SU-DHL-6 (cell line): ENCODE measurements at regions not wholly inside any gene's neighbourhood (a gene's known extent, or its start where the extent isn't known, plus 50 kb on each side); places are given as distances from the start of the nearest gene placed in this dataset.

Experiments used
- EZH2phosphoT487 ChIP-seq: fragments of 200-600 bp; sonication (generic), shearing (Covaris generic); conservative IDR thresholded peaks from 2 replicates; pipeline ENCODE4 v1.6.1; 2018; ENCODE audit warnings: mild to moderate bottlenecking, antibody characterized with exemption, low read length, moderate library complexity, mixed read lengths
- TF ChIP-seq, protein P1 (sequence below): fragments of 200-600 bp; sonication (generic); IDR thresholded peaks from one replicate; pipeline ENCODE4 v1.5.1; 2017; ENCODE audit warnings: antibody characterized with exemption, mild to moderate bottlenecking, low read length, moderate library complexity; ENCODE audit not compliant: insufficient read depth, poor library complexity, severe bottlenecking

DNA sequence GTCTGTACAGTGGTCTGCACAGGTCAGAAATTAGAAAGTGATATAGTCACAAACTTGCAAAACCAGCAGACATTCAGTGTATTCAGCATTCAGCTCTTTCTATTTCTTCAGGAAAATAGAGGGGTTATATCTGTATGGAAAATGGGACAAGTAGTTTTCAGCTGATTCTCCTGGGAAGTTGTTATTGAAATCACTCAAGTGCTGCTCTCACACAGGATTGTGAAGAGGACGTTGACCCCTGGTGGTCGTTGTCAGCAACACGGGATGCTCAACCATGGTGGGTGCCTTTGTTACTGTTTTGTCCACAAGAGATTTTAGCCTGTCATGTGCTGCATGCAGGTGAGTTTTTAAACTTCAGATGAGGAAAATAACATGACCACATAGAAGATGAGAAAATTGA is 981.8 kb downstream of the TMEM121 start:
- TF ChIP-seq, protein P1, sequence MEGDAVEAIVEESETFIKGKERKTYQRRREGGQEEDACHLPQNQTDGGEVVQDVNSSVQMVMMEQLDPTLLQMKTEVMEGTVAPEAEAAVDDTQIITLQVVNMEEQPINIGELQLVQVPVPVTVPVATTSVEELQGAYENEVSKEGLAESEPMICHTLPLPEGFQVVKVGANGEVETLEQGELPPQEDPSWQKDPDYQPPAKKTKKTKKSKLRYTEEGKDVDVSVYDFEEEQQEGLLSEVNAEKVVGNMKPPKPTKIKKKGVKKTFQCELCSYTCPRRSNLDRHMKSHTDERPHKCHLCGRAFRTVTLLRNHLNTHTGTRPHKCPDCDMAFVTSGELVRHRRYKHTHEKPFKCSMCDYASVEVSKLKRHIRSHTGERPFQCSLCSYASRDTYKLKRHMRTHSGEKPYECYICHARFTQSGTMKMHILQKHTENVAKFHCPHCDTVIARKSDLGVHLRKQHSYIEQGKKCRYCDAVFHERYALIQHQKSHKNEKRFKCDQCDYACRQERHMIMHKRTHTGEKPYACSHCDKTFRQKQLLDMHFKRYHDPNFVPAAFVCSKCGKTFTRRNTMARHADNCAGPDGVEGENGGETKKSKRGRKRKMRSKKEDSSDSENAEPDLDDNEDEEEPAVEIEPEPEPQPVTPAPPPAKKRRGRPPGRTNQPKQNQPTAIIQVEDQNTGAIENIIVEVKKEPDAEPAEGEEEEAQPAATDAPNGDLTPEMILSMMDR: no peak
- TF ChIP-seq EZH2phosphoT487: no peak
